ENCODE measurements at regions not wholly inside any gene's neighbourhood (a gene's known extent, or its start where the extent isn't known, plus 50 kb on each side); places are given as distances from the start of the nearest gene placed in this dataset.

DNA sequence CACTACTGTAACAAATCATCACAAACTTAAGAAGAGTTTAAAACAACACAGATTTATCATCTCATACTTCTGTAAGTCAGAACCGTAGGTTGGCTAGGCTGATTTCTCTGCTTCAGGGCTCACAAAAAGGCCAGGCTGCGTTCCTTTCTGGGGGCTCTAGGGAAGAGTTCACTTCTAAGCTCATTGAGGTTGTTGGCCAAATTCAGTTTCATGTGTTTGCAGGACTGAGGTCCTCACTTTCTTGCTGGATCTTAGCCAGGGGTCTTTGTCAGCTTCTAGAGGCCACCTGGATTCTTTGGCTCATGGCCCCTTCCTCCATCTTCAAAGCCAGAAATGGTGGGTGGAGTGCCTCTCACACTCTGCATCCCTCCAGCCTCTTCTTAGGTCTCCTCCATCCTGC is 76.0 kb downstream of the ACTBL2 start:
- Histone ChIP-seq H3K4me1 (peaks cover 6 to 67% (median 42%) of the 10 kb centered on the region in 9 donors), H3K4me3 (no peak overlapping the region), H3K27me3 (no peaks in the 10 kb centered on the region), H3K9me3 (no peaks in the 10 kb centered on the region), H3K27ac (peak overlapping the region in 2 of 10 donors; percentile 46 to 49), H3K36me3 (no peaks in the 10 kb centered on the region)
- TF ChIP-seq, protein P1, sequence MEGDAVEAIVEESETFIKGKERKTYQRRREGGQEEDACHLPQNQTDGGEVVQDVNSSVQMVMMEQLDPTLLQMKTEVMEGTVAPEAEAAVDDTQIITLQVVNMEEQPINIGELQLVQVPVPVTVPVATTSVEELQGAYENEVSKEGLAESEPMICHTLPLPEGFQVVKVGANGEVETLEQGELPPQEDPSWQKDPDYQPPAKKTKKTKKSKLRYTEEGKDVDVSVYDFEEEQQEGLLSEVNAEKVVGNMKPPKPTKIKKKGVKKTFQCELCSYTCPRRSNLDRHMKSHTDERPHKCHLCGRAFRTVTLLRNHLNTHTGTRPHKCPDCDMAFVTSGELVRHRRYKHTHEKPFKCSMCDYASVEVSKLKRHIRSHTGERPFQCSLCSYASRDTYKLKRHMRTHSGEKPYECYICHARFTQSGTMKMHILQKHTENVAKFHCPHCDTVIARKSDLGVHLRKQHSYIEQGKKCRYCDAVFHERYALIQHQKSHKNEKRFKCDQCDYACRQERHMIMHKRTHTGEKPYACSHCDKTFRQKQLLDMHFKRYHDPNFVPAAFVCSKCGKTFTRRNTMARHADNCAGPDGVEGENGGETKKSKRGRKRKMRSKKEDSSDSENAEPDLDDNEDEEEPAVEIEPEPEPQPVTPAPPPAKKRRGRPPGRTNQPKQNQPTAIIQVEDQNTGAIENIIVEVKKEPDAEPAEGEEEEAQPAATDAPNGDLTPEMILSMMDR (IDR thresholded peaks at IDR 0.05), result no peak
- 46 to 60% methylated on average over 2 of the region's 2 CpGs for WGBS, 2 donors
- DNase-seq (no peak), ATAC-seq (peak in 2 of 8 donors; percentile 17 to 29)
- intact Hi-C loops (cut with DNase I), result no loop called here

DNA sequence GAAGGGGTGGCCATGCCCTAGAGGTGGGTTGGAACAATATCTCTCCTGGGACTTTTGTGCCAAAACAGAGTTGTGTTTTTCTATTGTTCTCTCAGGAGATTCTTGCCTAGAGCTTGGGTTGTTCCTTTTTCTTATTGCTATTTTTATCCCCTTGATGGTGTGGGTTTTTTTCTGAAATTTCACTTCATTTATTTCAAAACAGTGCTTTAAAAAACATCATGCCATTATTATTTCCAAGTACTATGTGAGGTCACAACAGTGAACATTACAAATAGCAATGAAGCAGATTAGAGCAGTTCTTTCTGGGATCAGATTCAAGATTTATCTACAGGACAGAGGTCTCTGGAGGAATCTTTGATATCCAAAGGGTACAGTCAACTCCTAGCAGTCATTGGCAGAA is 76.6 kb downstream of the ACTBL2 start:
- Histone ChIP-seq H3K36me3 (no peaks in the 10 kb centered on the region), H3K4me1 (peaks cover 6 to 61% (median 42%) of the 10 kb centered on the region in 9 donors), H3K27ac (peak overlapping the region in 4 of 10 donors; percentile 22 to 49 (median 34)), H3K9me3 (no peaks in the 10 kb centered on the region), H3K27me3 (no peaks in the 10 kb centered on the region), H3K4me3 (no peak overlapping the region)
- DNase-seq, result no peak
- intact Hi-C loops (cut with DNase I), result no loop called here
- TF ChIP-seq, protein P1 (IDR thresholded peaks at IDR 0.05), result no peak
- ATAC-seq, result peak; percentile 18 to 74 (median 49)

DNA sequence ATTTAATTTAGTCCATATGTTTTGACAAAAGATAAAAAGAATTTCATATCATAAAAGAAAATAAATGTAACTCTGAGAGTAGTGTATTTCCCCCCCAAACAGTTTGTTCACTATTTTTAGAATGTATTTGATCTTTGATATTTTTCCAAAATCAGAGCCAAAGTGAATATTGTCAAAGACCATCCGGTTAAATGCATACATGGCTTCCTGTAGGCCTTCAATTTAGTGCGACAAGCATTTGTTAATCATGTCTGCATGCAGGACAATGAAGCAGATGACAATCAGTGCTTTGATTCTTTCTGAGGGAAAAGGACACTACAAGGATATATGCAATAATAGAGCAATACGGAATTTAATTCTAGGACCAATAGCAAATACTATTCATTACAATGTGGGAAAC is 79.8 kb downstream of the ACTBL2 start:
- Histone ChIP-seq H3K4me1 (peaks cover 6 to 31% (median 17%) of the 10 kb centered on the region in 9 donors), H3K27me3 (no peaks in the 10 kb centered on the region), H3K27ac (no peak overlapping the region), H3K36me3 (no peaks in the 10 kb centered on the region), H3K9me3 (no peaks in the 10 kb centered on the region), H3K4me3 (no peak overlapping the region)
- TF ChIP-seq, protein P1 (IDR thresholded peaks at IDR 0.05), result no peak
- no peak for DNase-seq
- WGBS, 2 donors, result 44 to 65% methylated on average over 3 of the region's 3 CpGs
- ATAC-seq, result no peak
- intact Hi-C loops (cut with DNase I), result no loop called here

DNA sequence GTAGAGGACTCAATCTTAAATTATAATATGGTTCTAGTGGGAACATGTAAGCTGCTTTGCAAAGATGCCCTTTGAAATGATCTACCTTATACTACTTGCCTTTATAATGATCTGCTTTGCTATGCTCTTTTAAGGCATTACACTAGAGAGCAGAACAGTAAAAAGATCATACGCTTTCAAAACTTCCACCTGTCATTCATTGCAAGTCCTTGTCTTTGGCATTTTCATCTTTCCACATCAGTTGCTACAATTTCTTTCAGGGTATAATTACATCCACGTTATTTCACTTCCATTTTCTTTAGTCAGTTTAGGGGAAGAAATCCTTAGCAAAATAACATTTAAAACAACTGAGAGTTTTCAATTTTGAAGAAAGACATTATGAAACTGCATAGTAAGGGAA is 80.3 kb downstream of the ACTBL2 start:
- Histone ChIP-seq H3K4me3 (no peak overlapping the region), H3K27me3 (no peaks in the 10 kb centered on the region), H3K4me1 (peaks cover 6 to 27% (median 17%) of the 10 kb centered on the region in 9 donors), H3K9me3 (no peaks in the 10 kb centered on the region), H3K27ac (no peak overlapping the region), H3K36me3 (no peaks in the 10 kb centered on the region)
- 85 to 87% methylated on average over 2 of the region's 2 CpGs for WGBS, 2 donors
- intact Hi-C loops (cut with DNase I), result no loop called here
- ATAC-seq, result no peak
- DNase-seq, result no peak
- TF ChIP-seq, protein P1 (IDR thresholded peaks at IDR 0.05), result no peak

All from heart right ventricle (tissue), 16 donors.